GM12878 (cell line): ENCODE measurements at regions not wholly inside any gene's neighbourhood (a gene's known extent, or its start where the extent isn't known, plus 50 kb on each side); places are given as distances from the start of the nearest gene placed in this dataset.

Experiments used
- ATAC-seq: fragments of 200-7000 bp; cut with Tn5 transposase; 3 replicates; pipeline ENCODE4 v1.9.1; 2020; ENCODE audit warnings: mild to moderate bottlenecking, moderate library complexity
- BruUV-seq: library from RNA; stranded (reverse); fragments of 400-500 nt; replicated peaks from 2 replicates; lab custom pipeline; 2021; lab: Mats Ljungman, UMichigan
- CTCF ChIA-PET: fragments of 300-600 bp; sonication (Branson Sonifier 250); formaldehyde crosslinking; extraction: SDS; loops from one replicate; lab custom pipeline; 2021; ENCODE audit warnings: inconsistent platforms; lab: Yijun Ruan, JAX
- POLR2A ChIA-PET: fragments of 350-600 bp; formaldehyde crosslinking; extraction: SDS; loops from one replicate; lab custom pipeline; 2021; ENCODE audit warnings: inconsistent platforms; lab: Charles Lee
- RAD21 ChIA-PET: fragments of 300-600 bp; sonication (Branson Sonifier 250); formaldehyde crosslinking; loops from one replicate; lab custom pipeline; 2023; ENCODE audit warnings: antibody characterized with exemption; ENCODE audit not compliant: unreplicated experiment; lab: Charles Lee
- SMC1A ChIA-PET: fragments of 300-600 bp; sonication (Branson Sonifier 250); formaldehyde crosslinking; loops from one replicate; lab custom pipeline; 2023; ENCODE audit not compliant: unreplicated experiment, uncharacterized antibody; lab: Charles Lee
- DNase-seq: peaks from one replicate; pipeline ENCODE4 v3.0.0-alpha.2; 2011; ENCODE audit warnings: low read depth, low spot score
- FAIRE-seq: peaks from 3 replicates; lab custom pipeline; 2011; peaks lifted over from hg19 to GRCh38; lab: Jason Lieb, UNC
- H2AFZ ChIP-seq: 2 replicates; pipeline ENCODE4 v1.6.0; 2011; ENCODE audit warnings: low read depth, low read length, control low read depth; ENCODE audit not compliant: control insufficient read depth
- H3K27ac ChIP-seq: 2 replicates; pipeline ENCODE4 v1.5.1; 2011; ENCODE audit warnings: control low read depth; ENCODE audit not compliant: control insufficient read depth, insufficient read depth
- H3K27me3 ChIP-seq, 2 experiments: replicated peaks in 1 of 2; 2 replicates each; pipeline versions ENCODE4 v1.6.0 to v1.6.1; 2011; ENCODE audit warnings: low read length in 1 of 2; ENCODE audit not compliant: control insufficient read depth in 2 of 2, insufficient read depth in 2 of 2
- H3K36me3 ChIP-seq, 2 experiments: 2 replicates each; pipeline ENCODE4 v1.5.1; 2011; ENCODE audit warnings: low read length in 1 of 2; ENCODE audit not compliant: control insufficient read depth in 2 of 2, insufficient read depth in 2 of 2
- H3K4me1 ChIP-seq: 2 replicates; pipeline ENCODE4 v1.6.1; 2011; ENCODE audit warnings: mild to moderate bottlenecking, low read length, moderate library complexity, mixed read lengths; ENCODE audit not compliant: control insufficient read depth, insufficient read depth
- H3K4me2 ChIP-seq: 2 replicates; pipeline ENCODE4 v1.6.0; 2011; ENCODE audit warnings: control low read depth; ENCODE audit not compliant: control insufficient read depth, insufficient read depth
- H3K4me3 ChIP-seq: fragments of 200-600 bp; sonication (generic); 2 replicates; pipeline ENCODE4 v1.5.1; 2016
- H3K79me2 ChIP-seq: 2 replicates; pipeline ENCODE4 v1.6.0; 2011; ENCODE audit warnings: low read length; ENCODE audit not compliant: control insufficient read depth, insufficient read depth
- H3K9ac ChIP-seq: 2 replicates; pipeline ENCODE4 v1.8.0; 2011; ENCODE audit warnings: low read length, control low read depth, mixed read lengths; ENCODE audit not compliant: control insufficient read depth, insufficient read depth
- H3K9me3 ChIP-seq: replicated peaks from 3 replicates; pipeline ENCODE4 v1.5.1; 2011; ENCODE audit warnings: mild to moderate bottlenecking, low read length; ENCODE audit not compliant: control insufficient read depth, insufficient read depth
- H4K20me1 ChIP-seq: 2 replicates; pipeline ENCODE4 v1.6.0; 2011; ENCODE audit not compliant: control insufficient read depth, insufficient read depth
- EED ChIP-seq: sonication (generic); IDR thresholded peaks from 2 replicates; pipeline ENCODE4 v1.6.1; 2016; ENCODE audit warnings: antibody characterized with exemption, low read depth
- NBN ChIP-seq: fragments of 450-650 bp; IDR thresholded peaks from 2 replicates; pipeline ENCODE4 v1.6.1; 2016
- PAX8 ChIP-seq: fragments of 450-650 bp; IDR thresholded peaks from 2 replicates; pipeline ENCODE4 v1.6.1; 2017; ENCODE audit warnings: mild to moderate bottlenecking, moderate library complexity
- RCOR1 ChIP-seq: conservative IDR thresholded peaks from 2 replicates; pipeline ENCODE4 v1.6.1; 2012; ENCODE audit warnings: low read depth, low read length, improper control_type of control experiment
- SIN3A ChIP-seq: IDR thresholded peaks from 2 replicates; pipeline ENCODE4 v1.6.1; 2012; ENCODE audit warnings: low read depth, low read length, improper control_type of control experiment
- ZNF207 ChIP-seq: fragments of 450-650 bp; IDR thresholded peaks from 2 replicates; pipeline ENCODE4 v1.6.1; 2014; ENCODE audit warnings: antibody characterized with exemption, mild to moderate bottlenecking, borderline replicate concordance
- WGBS: methylation state at CpG from one replicate; pipeline ENCODE4 v1.1.6; 2016; ENCODE audit warnings: low lambda C conversion rate; ENCODE audit not compliant: insufficient replicate concordance, insufficient coverage; ENCODE audit errors: missing lambda C conversion rate; 5-methylcytosine and 5-hydroxymethylcytosine counted together
- in situ Hi-C: fragments of 300-500 bp; cut with MboI; formaldehyde crosslinking; loops from 9 replicates; pipeline ENCODE4 v1.14.3; 2018; ENCODE audit warnings: mixed read lengths
- intact Hi-C: fragments of 100-400 bp; cut with micrococcal nuclease; formaldehyde crosslinking; loops from one replicate; pipeline ENCODE4 v1.14.2; 2022; ENCODE audit not compliant: unreplicated experiment
- TF ChIP-seq, protein P1 (sequence below): IDR thresholded peaks from 2 replicates; pipeline ENCODE4 v1.6.1; 2012; ENCODE audit warnings: low read depth, low read length, improper control_type of control experiment

DNA sequence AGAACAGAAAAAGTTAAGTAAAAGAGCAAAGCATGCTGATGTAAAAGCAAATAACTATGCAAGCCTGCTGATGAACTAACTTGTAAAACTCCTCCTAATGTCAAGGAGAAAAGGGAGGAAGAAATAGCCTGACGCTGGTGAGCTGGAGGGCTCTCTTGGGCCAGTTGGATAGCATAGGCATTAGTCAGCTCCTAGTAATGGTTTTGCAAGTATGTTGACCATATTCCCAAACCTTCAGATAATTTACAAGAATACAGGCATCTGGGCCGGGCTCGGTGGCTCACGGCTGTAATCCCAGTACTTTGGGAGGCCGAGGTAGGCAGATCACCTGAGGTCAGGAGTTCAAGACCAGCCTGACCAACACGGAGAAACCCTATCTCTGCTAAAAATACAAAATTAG, 871.4 kb downstream of the C12orf50 start (continued):
- TF ChIP-seq SIN3A (no peak), RCOR1 (no peak), EED (no peak), NBN (no peak)
- TF ChIP-seq, protein P1, sequence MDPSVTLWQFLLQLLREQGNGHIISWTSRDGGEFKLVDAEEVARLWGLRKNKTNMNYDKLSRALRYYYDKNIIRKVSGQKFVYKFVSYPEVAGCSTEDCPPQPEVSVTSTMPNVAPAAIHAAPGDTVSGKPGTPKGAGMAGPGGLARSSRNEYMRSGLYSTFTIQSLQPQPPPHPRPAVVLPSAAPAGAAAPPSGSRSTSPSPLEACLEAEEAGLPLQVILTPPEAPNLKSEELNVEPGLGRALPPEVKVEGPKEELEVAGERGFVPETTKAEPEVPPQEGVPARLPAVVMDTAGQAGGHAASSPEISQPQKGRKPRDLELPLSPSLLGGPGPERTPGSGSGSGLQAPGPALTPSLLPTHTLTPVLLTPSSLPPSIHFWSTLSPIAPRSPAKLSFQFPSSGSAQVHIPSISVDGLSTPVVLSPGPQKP: no peak

GRCh38 chr12:87155621-87156020, 873.6 kb downstream of the C12orf50 start:
- RAD21 ChIA-PET: no interaction called here
- no peak overlapping the region for H3K27ac ChIP-seq
- H3K4me3 ChIP-seq: no peak overlapping the region
- in situ Hi-C loops (no loop called here), intact Hi-C loops (no loop called here)
- POLR2A ChIA-PET: no interaction called here
- no peak overlapping the region for H3K9ac ChIP-seq
- H3K9me3 ChIP-seq: no peaks in the 10 kb centered on the region; the same call in 2 of the 3 replicates
- WGBS: 31% methylated on average over 2 of the region's 2 CpGs
- no peaks in the 10 kb centered on the region for H3K4me1 ChIP-seq
- ATAC-seq: no peak
- H2AFZ ChIP-seq: no peak overlapping the region
- no peaks in the 10 kb centered on the region for H4K20me1 ChIP-seq
- SMC1A ChIA-PET: no interaction called here
- CTCF ChIA-PET: no interaction called here
- no peak overlapping the region for H3K4me2 ChIP-seq
- no peaks in the 10 kb centered on the region for H3K79me2 ChIP-seq
- H3K36me3 ChIP-seq: no peaks in the 10 kb centered on the region
- no TSS peak for BruUV-seq
- no peak for TF ChIP-seq ZNF207
- TF ChIP-seq, protein P1: no peak
- no peak for TF ChIP-seq PAX8
- no peak for FAIRE-seq
- no peaks in the 10 kb centered on the region for H3K27me3 ChIP-seq
- no peak for DNase-seq
